GM19452 (cell line): ENCODE measurements at regions not wholly inside any gene's neighbourhood (a gene's known extent, or its start where the extent isn't known, plus 50 kb on each side); places are given as distances from the start of the nearest gene placed in this dataset.

Source experiments
- ATAC-seq: cut with Tn5 transposase; IDR thresholded peaks from one replicate; pipeline ENCODE4 v1.9.1; 2021; ENCODE audit not compliant: unreplicated experiment

DNA sequence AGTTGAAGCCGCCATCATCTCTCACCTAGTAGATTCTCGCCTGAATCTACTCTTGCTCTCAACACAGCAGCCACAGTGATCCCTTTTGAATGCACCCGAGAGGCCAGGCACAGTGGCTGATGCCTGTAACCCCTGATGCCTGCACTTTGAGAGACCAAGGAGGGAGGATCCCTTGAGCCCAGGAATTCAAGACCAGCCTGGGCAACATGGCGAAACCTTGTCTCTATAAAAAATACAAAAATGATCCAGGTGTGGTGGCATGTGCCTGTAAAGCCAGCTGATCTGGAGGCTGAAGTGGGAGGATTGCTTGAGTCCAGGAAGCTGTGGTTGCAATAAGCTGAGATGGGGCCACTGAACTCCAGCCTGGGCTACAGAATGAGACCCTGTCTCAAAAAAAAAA lies 60.3 kb upstream of the EML4 start:
- no peak for ATAC-seq

DNA sequence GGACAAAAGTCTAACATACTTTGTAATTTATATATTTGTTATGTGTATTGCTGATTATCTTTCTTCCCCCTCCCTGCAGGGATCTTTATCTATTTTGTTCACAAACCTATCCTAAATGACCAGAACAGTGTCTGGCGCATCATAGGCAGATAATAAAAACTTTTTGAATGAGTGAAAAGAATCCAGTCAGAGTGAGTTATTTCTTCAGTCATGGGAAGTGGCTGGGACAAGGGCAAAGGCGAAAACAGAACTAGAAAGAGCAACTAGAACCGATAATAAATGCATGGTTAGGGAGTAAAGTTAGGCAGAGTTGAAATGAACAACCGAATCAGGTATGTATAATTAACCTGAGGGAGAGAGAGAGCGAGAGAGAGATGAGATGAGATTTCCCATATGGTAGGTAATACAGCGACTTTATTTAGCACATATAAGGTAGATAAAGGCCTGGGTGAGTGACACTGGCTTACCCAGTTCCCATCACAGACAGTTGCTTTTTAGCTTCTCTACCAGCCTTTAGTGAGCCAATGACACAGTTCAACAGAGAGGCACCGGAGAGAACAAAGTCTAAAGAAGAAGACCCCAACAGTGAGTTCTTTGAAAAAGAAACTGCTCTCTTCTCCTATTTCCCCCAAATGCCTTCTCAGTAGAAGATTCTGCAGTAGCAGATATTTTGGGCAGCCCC lies 59.1 kb upstream of the EML4 start:
- no peak for ATAC-seq

DNA sequence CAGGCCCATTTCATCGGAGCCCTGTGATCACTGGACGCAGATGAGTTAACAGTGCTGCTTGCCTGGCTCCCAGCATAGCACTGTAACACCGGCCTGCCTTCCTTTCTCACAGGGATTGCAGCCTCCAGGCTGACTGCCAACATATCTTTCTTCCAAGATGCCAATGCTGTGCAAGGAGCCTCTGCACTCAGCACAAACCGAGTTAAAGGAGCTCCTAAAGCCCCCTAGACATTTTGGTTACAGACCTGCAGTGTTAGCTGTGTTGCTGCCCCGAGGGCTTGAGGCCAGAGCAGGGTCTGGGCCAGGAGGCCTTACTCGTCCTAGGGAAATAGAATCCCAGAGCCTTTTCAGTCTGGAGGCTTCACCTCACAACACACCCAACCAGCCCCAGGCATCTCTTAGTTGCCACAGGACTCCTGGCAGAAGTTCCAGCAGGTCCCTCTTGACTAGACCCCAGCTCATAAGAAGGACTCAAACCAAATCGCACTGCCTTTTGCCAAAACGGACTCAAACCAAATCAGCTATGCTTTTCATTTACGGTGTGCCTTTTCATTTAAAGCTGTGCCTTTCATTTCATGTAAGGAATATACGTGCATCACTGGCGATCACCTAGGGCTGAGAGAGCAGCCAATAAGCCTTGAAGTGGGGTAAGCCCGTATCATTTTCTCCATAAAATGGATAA lies 58.4 kb upstream of the EML4 start:
- no peak for ATAC-seq

DNA sequence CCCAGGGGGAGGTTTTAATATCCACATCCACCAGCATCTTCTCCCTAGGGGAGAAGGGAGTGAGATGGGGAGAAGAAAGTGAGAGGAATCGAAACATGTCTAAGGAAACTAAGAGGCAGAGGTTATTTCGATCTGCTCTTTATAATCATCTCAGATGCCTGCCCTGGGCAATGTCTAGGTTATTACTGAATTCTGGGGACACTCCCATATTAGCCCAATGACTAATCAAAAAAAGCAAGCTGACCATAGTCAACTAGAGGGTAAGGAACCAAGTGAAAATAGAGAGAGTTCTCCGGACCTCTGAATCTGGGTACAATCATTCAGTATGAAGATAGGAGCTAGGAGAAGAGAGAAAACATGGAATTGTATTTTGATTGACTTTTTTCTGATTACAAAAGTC lies 56.7 kb upstream of the EML4 start:
- no peak for ATAC-seq

DNA sequence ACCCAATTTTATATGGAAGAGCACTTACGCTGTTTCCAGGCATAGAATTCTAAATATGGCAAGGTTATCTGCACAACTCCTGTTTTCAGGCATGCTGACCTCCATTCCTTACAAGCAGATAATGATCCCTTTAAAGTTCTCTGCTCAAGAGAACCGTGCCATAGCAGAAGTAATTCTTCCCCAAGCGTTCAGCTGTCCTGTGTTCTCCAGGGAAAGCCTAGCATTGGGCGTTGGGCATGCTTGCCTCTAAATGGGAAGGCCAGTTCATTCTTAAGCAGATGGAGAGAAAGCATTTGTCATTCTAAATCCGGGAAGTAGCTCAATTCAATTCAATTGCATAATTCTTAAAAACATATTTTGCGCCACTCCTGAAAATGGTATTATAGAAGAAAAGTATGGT lies 55.7 kb upstream of the EML4 start:
- ATAC-seq, result no peak

DNA sequence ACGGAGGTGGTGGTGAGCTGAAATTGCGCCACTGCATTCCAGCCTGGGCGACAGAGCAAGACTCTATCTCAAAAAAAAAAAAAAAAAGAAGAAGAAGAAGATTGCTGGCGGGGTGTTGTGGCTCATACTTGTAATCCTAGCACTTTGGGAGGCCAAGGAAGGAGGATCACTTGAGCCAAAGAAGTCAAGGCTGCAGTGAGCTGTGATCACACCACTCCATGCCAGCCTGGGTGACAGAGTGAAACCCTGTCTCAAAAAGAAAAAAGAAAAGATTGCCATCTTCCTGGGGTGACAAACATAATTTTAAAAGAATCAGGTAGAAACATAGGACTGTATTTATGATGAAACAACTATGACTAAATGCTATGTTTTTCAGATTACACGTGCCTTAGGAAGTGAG lies 55.1 kb upstream of the EML4 start:
- no peak for ATAC-seq

DNA sequence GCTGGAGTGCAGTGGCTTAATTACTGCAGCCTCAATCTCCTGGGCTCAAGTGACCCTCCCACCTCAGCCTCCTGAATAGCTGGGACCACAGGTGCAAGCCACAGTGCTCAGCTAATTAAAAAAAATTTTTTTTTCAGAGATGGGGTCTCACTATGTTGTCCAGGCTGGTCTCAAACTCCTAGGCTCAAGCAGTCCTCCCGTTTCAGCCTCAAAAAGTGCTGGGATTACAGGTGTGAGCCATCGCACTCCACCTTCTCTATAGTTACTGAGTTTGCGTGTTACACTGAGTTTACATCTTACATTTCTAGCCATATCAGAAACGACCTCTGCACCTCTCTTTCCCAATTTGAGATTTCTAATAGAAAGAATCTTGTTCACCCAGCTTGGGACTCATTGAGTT lies 53.6 kb upstream of the EML4 start:
- ATAC-seq, result no peak

DNA sequence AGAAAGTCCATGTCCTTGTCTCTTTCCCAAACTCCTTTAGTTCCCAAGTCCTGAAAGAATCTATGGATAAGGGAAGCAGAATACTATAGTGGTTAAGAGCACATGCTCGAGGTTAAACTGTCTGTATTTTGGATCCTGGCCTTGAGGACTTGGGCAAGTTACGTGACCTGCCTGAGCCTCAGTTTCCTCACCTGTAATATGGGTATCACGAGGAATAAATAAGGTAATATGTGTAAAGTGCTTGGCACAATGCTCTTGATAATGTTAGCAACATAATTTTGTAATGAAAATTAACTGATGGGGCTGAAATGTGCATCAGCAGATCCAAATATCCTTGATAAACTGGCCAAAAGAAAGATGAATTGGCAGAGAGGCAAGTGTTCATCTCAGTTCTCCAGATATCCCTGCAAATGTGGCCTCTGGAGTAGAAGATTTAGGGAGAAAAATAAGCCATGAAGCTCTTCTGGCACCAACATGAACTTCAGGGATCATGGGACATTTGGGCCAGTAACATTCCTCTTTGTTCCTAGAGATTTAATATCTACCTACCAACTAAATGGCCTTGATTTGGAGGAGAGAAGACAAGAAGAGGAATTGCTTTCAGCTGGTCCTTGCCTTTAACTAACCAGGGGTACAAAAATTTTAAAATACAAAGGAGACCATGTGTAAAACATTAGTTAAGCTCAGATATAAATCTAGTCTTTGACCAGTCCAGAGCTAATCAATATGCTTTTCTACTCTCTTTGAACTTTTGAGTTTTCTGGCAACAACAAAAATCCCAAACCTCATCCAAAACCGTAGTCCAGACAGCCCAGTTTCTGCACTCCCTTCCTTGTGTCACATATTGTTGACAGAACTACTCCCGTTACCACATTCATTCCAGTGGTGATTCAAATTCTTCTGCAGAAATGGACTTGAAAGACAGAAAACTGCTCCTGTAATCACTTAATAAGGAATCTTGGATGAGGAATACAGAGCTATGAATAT lies 52.7 kb upstream of the EML4 start:
- no peak for ATAC-seq

DNA sequence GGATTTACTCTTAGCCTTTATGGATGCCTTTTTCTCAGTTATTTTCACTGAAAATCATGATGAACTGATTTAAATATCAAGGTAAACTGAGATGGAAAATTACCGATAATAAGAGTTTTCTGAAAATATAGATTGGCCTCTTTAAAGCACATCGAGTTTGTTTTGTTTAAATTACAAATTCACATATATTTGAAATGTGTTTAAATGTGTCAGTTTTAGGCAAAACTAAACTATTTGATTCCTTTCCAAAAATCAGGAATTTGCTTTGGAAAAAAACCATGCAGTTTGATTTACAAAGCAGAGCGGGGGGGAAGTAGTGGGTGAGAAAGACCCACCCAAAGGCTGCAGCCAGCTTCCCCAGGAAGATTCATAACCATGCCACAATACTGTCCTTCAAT lies 52.0 kb upstream of the EML4 start:
- ATAC-seq, result no peak

DNA sequence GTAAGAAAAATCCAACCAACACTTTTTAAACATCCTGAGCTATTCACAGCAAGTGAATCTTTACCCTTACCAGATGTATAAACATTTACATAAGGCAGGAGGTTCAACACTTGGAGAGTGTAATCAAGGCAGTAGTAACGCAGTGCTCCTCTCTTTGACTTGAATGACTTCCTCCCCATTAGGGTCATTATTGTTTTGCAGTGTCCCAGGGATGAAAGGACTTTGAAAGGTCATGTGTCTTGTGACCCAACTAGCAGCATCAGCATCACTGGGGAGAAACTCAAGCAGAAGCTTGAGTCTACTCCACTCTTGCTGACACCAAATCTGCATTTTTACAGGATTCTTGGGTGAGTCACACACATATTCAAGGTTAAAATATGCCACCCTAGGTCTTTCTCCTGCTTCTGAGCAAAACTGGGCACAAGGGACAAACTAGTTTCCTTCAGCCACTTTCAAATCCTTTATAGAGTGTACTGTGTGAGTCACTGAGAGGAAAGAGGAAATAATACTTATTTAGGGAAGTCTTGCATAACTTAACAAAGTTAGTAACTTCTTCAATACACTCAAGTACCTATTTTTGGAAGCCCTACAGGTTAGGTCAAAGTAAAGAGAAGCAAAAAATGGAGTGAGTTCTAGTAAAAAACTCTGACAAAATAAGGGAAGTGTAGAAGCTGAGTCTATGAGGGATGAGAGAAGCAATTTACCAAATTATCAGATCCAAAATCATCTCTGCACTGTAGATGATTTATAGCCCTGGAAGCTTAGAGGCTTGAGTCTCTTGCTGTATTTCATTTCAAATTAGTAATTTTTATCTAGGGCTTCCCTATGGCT lies 51.0 kb upstream of the EML4 start:
- ATAC-seq, result peak; percentile 87

DNA sequence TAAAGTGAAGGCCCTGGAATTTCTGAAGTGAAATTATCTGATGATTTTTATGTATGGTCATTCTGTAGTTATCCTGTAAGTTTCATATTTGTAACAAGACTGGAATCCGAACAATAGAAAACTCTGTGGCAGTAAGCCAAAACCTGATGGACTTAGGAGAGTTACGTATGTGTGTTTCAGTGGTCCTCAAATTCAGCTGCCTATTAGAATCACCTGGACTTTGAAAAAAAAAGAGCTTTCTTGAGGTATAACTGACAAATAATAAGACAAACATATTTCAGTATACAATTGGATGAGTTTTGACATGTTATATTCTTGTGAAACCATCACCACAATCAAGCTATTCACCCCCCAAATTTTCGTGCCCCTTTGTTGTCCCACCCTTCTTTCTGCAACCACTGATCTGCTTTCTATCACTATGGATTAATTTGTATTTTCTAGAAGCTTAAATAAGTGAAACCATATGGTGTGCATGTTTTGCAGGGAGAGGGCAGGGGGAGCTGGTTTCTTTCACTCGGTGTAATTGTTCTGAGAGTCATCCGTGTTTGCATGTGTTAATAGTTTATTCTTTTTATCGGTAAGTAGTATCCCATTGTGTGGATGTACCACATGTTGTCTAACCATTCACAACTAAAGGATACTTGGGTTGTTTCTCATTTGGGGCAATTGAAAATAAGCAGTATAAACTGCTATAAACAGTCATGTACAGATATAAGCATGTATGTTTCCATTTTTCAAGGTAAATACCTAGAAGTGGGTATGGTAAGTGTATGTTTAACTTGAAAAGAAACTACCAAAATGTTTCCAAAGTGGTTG lies 50.2 kb upstream of the EML4 start:
- ATAC-seq, result no peak
